NCI-H2227 treated with DMSO at 0.1 percent for 48 hours (cell line): ENCODE measurements at regions not wholly inside any gene's neighbourhood (a gene's known extent, or its start where the extent isn't known, plus 50 kb on each side); places are given as distances from the start of the nearest gene placed in this dataset.

Experiments used
- DNase-seq: peaks from one replicate; lab custom pipeline; 2025; lab: John Stamatoyannopoulos, UW

DNA sequence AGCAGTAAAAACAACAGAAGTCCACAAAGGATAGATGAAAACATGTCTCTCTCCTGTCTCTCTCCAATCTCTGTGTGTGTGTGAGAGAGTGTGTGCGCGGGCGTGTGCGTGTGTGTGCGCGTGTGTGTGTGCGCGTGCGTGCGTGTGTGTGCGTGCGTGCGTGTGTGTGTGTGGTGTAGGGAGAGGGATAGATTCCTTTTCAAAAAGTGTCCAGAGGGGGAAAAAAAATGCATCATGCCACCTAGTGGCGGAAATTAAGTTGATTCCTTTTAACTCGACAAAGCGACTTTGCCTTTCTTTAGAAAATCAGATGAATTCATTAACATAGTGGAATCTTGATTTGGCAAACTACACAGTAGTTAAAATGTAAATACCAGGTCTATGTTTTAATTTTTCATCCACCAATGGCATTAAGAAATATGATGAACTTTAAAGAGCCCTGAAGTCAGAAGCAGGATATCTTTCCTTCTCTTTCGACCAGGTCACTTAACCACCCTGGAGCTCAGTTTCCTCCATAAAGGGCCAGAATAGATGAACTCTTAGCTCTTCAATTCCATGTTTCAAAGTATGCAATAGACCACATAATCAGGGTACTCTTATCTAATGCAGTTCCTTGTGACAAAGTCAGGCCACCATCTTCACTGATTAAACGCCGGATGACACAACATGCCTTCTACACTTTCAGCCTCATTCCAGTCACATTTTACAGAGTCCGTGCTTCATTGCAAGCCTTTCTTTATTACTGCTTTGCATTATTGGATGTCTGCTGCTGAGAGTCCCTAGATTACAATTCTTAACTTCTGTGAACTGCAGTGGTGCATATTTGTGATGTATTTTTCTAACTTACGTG, 162.8 kb downstream of the FBXO8 start:
- peak; percentile 72 for DNase-seq

DNA sequence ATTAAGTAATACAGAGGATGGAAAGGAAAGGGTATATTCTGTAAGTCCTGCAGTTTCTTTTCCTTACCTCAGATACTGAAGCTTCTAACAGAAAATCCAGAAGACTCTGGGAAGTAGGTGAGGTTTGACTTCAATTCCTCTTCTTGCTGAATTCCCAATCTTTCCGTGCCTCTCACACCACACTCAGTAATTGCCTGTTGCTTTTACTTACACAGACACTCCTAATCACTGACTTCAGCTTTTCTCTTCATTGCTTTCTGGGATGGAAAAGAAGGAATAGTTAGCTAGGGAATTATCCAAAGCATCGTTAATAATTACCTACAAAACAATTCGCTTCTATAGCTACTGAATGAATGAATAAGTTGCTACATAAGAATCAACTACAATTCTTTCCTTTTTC, 163.6 kb downstream of the FBXO8 start:
- DNase-seq: no peak

DNA sequence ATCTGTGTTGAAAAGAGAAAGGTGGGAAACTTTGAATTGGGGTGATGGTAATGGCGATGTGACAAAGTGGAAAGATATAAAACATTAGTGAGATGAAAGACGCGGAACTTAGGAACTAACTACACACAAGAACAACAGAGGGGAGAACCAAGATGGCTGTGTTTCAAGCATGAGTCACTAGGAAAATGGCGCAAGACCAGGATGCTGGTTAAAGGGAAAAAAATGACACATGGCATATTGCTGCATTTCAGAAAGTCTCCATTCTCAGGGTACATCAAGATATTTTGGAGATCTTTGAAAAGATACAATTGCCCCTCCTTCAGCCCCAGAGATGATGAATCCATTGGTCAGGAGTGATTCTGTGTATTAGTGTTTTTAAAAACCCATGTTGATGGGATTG, 164.4 kb downstream of the FBXO8 start:
- DNase-seq: no peak

DNA sequence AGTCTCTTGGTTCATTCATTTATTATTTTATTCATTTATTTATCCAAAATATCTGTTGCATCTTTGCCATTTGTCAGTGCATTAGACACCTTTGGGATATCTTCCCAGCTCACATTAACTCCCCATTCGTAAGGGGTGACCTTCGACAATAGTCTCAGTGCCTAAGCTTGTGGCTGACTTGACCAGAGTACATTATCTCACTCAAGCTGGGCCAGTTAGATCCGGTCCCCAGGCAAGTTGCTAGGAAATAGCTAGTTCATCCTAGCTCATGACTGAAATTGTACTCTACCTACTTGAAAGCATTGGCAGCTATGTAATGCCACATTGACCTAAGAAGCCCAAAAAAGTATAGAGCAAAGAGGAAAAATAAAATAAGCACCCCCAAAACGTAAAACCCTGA, 165.3 kb downstream of the FBXO8 start:
- no peak for DNase-seq

DNA sequence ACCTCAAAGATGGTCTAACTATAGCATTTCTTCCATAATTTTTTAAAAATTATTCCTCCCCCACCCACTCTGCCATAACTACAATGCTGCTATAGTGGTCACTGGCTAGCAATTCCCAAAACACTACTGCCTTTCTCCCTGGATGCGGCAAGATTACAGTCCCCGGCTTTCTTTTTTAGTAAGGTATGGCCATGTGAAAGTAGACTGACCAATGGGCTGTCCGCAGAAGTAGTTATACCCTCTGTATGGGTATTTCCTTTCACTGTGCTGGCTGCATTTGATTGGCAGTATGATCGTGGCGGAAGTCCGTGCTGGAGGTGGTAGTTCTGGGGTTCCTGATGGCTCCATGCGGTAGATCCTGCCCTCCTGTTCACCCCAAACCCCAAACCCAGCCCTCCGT, 166.0 kb downstream of the FBXO8 start:
- no peak for DNase-seq

DNA sequence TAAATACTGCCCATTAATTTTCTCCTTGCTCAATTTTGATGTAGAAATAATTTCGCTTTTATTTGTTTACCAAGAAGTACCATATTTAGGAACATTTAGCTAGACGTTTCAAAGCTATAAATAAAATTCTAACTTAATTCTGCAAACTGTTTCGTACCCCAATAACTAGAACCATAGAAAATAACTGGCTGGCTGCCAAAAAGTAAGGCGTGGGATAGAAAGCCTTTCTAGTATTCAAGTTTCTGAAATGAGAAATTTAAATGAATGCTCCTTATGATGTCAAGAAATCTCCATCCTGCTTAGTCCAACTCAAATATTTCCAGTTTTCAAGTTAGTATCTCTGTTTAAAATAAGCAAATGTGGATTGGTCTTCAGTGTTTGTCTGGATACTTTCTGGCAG, 167.4 kb downstream of the FBXO8 start:
- no peak for DNase-seq

DNA sequence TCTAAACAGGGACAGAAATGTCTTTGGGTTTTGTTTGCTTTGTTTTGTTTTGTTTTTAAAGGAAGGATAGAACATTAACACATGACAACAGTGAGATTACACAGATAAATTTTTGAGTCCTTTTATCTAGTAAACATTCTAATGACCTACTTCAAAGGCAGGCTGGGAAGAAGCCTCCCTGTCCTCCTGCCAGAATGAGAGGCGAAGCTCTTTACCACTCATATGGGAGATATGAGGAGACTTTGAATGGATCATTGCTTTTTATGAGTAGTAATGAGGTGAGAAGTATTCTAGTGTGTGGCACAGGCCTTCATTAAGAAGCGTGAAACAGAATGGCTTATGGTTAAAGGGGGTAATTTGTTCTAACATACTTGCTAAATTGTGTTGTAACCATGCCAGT, 172.0 kb downstream of the FBXO8 start:
- no peak for DNase-seq

DNA sequence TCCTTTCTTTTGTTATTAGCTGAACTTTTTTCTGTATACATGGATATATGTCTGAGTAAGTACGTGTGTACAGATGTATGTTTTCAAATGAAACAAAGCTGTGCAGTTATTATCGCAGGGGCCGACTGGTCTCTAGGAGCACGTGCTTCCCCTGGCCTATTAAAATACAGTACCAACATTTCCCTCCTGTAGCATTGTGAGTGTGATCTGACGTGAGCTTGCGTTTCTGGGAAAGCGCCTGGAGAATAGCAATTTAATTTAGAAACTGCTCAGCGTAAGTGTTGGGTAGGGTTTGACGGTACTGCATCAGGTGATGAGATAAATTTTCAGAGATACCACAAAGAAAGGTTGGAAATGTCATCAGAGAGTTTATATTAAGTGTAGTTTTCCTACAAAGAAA, 173.3 kb downstream of the FBXO8 start:
- no peak for DNase-seq

DNA sequence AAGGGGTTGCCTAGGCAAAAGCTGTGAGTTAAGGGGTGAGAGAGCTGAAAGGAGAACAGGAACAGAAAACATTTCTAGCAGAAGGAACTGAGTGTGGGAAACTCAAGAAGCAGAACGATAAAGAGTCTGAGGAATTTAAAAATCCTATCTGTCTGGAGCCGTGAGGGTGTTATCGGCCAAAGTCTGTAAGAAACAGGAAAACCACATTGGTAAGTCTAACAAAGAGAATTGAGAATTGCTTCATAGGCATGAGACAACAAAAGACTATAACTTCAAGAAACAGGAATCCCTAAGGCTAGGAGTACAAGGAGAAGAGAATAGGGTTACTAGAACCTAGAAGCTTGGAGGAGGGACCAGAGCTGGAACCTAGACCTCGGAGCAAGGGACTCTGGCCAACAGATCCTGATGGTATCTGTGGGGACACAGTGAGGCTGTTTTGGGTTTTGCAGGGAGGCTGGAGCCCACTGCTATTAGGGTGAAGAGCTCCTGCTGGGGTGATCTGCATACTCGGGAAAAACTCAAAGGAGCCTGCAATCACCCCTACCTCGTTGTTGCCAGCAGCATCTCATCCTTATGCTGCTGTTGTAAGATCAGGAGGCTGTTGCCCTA, 175.6 kb downstream of the FBXO8 start:
- no peak for DNase-seq

DNA sequence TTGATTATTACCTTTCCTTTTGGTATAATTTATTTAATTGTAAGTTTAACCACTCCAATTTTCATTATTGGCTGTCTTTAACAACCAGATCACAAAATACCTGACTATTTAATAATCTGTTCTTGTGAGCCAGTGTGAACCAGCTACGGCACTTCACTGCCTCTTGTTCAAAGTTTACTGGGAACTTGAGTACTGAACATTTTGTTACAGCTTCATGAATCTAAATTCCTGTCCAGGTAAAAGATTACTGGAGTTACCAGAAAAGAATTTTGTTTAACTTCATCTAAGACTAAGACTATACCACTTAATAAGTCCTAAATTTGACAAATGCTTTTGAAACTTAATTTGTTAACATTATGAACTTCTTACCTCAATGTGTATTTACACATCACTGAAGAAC, 178.3 kb downstream of the FBXO8 start:
- DNase-seq: no peak

DNA sequence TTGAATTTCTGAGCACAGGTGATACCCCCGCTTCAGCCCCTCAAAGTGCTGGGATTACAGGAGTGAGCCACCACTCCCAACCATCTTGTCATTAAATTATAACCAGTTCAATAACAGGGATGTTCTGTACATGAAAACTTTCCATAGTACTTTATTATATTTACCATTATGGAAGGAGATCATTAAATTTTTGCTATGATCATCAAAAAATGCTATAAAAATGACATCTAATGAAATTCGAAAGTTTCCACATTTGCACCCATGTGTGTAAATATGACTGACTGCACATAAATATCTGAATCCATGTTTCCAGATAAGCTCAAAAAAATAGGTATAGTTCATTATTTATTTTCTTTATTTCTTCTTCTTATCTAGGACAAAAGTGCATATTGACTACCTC, 182.6 kb downstream of the FBXO8 start:
- no peak for DNase-seq

DNA sequence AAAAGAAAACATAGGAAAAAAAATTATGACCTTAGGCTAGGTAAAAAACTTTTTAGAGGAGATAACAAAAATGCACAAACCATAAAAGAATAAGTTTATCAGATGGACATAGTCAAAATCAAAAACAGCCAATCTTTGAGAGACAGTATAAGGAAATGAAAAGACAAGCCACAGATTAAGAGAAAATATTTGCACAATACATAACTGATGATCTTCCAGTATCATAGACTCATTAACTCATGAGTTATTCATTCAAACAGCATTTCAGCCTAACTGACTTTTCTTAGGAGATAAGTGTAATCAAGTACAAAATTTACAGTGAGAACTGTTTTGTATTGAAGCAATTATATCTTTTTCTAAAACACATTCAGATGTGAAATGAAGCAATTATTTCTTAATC, 183.8 kb downstream of the FBXO8 start:
- no peak for DNase-seq

DNA sequence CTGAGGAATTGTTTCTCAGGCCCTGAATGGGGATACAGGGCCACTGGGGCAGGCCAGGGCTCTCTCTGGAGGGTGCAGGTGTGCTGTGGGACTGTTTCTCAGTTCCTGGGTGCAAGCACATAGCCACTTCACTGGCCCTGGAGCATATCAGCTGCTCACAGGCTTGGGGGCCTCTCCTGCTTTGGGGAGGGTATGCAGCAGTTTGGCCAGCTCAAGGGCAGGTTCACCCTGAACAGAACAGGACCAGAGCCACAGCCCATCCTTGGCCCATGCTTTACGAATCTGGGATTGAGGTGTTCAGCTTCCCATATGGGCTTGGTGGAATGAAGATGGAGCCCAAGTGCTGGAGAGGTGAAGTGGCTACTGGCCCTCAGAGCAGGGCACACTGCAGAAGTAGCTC, 186.5 kb downstream of the FBXO8 start:
- no peak for DNase-seq

DNA sequence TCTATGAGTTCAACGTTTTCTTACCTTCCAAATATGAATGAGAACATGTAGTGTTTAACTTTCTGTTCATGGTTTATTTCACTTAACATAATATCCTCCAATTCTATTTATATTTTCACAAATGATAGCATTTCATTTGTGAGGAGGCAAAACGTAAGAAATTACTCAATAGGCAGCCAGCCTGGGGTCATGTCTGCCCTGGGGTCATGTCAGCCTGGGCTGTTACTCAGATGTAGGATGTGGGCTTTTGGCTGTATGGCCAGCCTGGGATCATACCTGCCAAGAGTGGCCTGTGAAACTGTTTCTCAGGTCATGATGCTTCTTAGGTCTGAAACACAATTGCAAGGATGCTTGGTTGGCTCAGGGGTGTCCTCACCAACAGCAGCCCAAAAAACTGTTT, 187.0 kb downstream of the FBXO8 start:
- no peak for DNase-seq

DNA sequence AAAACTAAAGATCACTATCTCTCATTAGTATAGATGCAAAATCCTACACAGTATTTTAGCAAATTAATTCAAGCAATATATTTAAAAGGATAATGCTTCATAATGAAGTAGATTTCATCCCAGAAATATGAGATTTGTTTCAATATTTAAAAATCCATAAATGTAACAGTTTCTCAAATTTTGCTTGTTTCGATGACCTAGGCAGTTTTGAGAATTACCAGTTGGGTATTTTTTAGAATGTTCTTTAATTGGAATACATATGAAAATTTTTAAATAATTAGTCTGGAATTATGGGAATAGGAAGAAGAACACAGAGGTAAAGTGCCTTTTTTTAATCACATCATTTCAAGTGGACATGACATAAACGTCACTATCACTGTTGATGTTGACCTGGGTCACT, 192.3 kb downstream of the FBXO8 start:
- no peak for DNase-seq

DNA sequence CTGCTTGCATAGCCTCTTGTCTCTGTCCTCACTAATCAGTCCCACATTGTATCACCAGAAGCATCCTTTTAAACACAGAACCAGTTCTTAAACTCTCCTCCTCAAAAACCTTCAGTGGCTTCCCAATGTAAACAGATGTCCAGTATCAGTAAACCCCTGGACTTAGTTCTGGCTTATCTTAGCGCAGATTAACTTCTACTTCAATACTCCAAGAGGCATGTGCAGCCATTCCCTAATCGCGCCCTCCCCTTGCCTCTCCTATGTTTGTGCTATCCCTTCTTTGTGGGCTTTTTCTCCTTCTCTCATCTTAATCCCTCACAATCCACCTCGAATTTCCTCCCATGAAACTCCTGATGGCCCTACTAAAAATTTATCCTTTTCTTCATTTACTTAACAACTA, 193.8 kb downstream of the FBXO8 start:
- no peak for DNase-seq

DNA sequence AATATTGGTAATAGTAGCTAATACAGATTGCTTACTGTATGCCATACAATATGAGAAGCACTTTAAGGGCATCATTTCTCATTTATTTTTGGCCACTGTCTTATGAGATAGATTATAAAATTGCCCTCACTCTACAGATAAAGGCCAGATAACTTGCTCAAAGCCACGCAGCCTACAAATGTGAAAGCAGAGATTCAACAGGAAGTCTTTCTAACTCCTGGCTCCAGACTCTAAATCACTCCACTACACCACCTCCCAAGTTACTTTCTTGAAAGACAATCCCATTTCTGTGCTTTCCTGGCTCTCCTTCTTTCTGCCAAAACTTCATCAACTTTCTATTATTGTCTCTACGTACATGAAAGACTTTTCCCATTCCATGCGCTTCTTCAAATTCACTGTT, 194.7 kb downstream of the FBXO8 start:
- no peak for DNase-seq

DNA sequence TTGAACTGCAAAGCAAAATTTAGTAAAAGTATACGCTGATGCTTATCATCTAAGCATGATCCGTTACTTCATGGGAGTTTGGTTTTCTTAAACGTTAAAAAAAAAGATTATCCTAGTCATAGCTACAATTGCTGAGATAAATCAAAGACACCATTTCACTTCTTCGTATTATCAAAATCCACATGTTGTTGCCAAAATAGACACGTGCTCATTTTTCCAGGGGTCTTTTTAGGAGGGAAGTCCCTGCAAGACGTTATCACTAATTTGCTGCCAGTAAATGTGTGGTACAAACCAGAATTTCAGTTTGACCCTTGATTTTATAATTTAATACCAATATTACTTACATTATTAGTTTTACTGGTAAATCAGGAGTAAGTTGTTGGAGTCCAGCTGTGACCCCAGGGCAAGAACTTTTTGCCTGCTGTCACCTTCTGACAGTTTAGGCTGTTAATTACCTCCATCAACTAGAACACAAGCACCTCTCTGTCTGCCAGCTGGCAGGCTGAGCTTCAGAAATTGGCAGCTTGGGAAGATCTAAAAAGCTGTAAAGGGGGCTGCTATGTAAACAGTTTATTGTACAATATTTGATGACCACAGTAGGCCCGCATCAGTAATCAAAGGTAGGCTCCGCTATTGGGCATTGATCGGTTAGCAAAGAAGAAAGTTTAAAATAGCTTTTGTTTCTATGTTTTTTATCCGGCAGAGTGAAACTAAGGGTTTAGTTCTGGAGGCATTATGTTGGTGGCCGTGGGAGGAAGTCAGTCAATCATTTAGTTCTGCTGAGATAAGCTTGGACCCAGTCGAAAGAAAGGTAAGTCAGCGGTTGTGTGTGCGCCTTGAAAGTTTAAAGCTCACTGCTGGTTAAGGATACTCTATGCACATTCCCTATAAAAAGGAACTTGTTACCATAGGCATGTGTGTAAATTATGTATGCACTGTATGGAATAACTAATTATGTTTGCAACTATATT, 196.4 kb downstream of the FBXO8 start:
- DNase-seq: no peak

DNA sequence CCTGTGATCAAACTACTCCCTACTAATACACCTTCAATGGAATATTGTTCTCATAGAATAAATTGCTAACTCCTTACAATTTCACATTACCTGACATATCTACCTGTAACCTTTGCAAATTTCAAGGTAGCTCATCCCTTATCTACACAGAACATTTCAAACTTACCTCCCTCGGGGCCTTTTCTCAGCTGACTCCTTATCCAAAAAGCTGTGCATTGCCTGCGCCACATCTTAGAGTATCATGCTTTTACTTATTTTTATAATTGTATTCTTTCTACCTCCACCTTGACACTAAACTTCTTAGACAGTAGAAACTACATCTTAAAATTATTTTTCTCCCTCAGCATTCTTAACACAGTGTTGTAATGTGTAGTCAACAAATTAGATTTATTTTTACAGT, 198.5 kb downstream of the FBXO8 start:
- DNase-seq: no peak

DNA sequence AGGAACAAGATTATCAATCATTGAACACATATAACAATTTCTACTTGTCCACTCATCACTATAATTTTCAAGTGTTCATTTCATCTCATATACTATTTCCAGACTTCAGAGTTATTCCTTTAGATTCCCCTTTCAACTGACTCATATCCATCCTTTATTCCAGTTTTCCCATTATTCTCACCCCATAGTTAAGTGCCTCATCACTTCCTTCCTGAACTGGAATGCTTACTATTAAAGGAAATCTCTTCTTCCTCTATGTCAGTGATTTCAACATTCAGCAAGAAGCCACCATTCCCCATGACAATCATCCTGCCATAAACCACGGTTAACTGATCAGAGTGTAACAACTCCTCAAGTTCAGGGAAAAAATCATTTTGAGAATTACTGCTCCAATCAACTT, 198.9 kb downstream of the FBXO8 start:
- DNase-seq: no peak

DNA sequence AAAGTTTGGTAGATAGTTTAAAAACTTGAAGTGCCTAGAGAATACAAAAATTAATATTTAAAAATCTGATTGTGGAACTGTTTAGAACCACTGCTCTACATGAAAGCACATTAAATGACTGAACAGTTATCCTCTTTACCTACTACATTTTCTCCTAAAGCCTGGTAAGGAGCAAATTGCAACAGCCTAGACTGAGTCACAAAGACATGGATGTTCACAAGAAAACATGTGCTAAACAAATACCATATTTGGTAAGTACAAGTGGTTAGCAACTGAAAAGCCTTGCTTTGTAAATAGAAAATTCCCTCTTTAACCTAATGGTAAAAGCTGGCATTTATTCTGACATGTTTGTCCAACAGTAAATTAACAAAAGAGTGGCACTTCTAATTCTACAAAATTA, 203.1 kb downstream of the FBXO8 start:
- no peak for DNase-seq

DNA sequence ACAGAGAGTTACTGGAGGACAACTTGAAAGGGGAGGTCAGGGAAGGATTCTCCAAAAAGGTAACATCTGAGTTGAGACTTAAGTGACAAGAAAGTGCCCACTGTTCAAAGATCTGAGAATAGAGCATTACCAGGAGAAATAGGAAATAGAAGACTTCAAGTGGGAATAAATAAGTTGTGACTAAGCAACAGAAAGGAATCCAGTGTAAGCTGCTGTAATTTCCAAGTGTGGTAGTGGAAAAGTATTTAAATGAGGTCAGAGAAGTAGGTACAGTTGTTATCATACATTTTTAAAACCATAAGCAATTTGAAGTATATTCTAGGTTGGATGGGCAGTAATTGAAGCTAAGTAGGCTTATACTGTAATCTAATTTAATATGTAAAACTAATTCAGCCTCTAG, 211.9 kb downstream of the FBXO8 start:
- DNase-seq: no peak

DNA sequence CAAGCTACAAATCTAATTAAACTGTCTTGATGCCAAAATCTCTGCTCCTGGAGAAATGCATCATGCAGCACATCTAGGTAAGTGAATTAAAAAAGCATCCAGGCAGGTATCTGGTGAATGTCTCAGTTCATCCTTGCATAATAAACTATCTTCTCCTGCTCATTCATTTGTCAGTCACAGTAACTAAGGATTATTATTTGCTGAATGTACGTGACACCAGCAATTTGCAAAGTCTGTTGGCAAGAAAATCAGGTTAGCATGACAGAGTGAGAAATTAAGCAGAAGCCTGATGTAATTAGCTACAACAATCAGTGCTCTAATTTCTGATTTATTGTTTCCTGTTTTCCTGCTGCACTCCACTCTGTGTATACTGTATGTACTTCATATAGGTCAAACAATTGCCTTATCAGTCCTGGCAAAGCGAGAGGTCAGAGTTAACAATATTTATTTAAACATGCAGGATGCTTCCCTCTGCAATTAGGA, 213.6 kb downstream of the FBXO8 start:
- DNase-seq: no peak
